WTC11 (cell line): ENCODE measurements at regions not wholly inside any gene's neighbourhood (a gene's known extent, or its start where the extent isn't known, plus 50 kb on each side); places are given as distances from the start of the nearest gene placed in this dataset.

Experiments
- ATAC-seq: fragments of 200-7000 bp; cut with Tn5 transposase; 2 replicates; pipeline ENCODE4 v1.10.0; 2021; ENCODE audit warnings: mild to moderate bottlenecking, moderate library complexity
- CTCF ChIA-PET: fragments of 300-600 bp; sonication (Branson Sonifier 250); formaldehyde crosslinking; loops from one replicate; lab custom pipeline; 2021; ENCODE audit warnings: antibody characterized with exemption; lab: Charles Lee
- POLR2A ChIA-PET: fragments of 350-600 bp; sonication (Branson Sonifier 250); formaldehyde crosslinking; loops from one replicate; lab custom pipeline; 2021; ENCODE audit warnings: antibody characterized with exemption; lab: Charles Lee
- DNase-seq: peaks from one replicate; pipeline ENCODE4 v3.0.0; 2021; ENCODE audit warnings: low spot score
- H3K27ac Mint-ChIP-seq: 2 replicates; pipeline ENCODE4 v1.8.0; 2021; ENCODE audit warnings: mixed read lengths
- H3K27me3 Mint-ChIP-seq: 2 replicates; pipeline ENCODE4 v1.8.0; 2021; ENCODE audit warnings: low read depth, mild to moderate bottlenecking, moderate library complexity, mixed read lengths
- H3K36me3 Mint-ChIP-seq: 2 replicates; pipeline ENCODE4 v1.8.0; 2021; ENCODE audit warnings: mixed read lengths
- H3K4me1 Mint-ChIP-seq: 2 replicates; pipeline ENCODE4 v1.8.0; 2022; ENCODE audit warnings: mixed read lengths
- H3K4me3 Mint-ChIP-seq: 2 replicates; pipeline ENCODE4 v1.8.0; 2021; ENCODE audit warnings: mild to moderate bottlenecking, moderate library complexity, mixed read lengths
- H3K9me3 Mint-ChIP-seq: 2 replicates; pipeline ENCODE4 v1.8.0; 2021; ENCODE audit warnings: mixed read lengths
- AR ChIP-seq: fragments of 250-450 bp; sonication (Bioruptor Pico); IDR thresholded peaks from 2 replicates; pipeline ENCODE4 v1.9.0; 2021; ENCODE audit warnings: mild to moderate bottlenecking
- CTCF ChIP-seq: fragments of 200-600 bp; IDR thresholded peaks from 2 replicates; pipeline ENCODE4 v1.8.0; 2022; ENCODE audit warnings: antibody characterized with exemption
- GRHL2 ChIP-seq: fragments of 250-450 bp; sonication (Bioruptor Pico); IDR thresholded peaks from 2 replicates; pipeline ENCODE4 v1.8.0; 2022; ENCODE audit warnings: mild to moderate bottlenecking, moderate library complexity; ENCODE audit not compliant: insufficient replicate concordance, severe bottlenecking
- IRF1 ChIP-seq: sonication (generic); formaldehyde crosslinking; IDR thresholded peaks from 2 replicates; pipeline ENCODE4 v1.8.0; 2023; ENCODE audit warnings: missing genetic modification reagents
- NFATC4 ChIP-seq: fragments of 250-450 bp; sonication (Bioruptor Pico); IDR thresholded peaks from 2 replicates; pipeline ENCODE4 v1.9.0; 2021; ENCODE audit warnings: mild to moderate bottlenecking
- NFE2L1 ChIP-seq: sonication (generic); formaldehyde crosslinking; IDR thresholded peaks from 2 replicates; pipeline ENCODE4 v1.8.1; 2023; ENCODE audit warnings: missing genetic modification reagents
- PRDM15 ChIP-seq: sonication (generic); formaldehyde crosslinking; IDR thresholded peaks from 2 replicates; pipeline ENCODE4 v1.8.0; 2022; ENCODE audit warnings: missing genetic modification reagents
- RORB ChIP-seq: fragments of 250-450 bp; sonication (Bioruptor Pico); IDR thresholded peaks from 2 replicates; pipeline ENCODE4 v1.9.0; 2021; ENCODE audit warnings: mild to moderate bottlenecking
- ZBTB21 ChIP-seq: sonication (generic); formaldehyde crosslinking; IDR thresholded peaks from 2 replicates; pipeline ENCODE4 v1.8.1; 2023; ENCODE audit warnings: mild to moderate bottlenecking, missing genetic modification reagents, borderline replicate concordance
- ZMAT4 ChIP-seq: fragments of 250-450 bp; sonication (Bioruptor Pico); IDR thresholded peaks from 2 replicates; pipeline ENCODE4 v1.9.0; 2021; ENCODE audit warnings: mild to moderate bottlenecking
- ZNF121 ChIP-seq: sonication (generic); formaldehyde crosslinking; IDR thresholded peaks from 2 replicates; pipeline ENCODE4 v1.8.0; 2023; ENCODE audit warnings: missing genetic modification reagents
- ZNF317 ChIP-seq: sonication (generic); formaldehyde crosslinking; IDR thresholded peaks from 2 replicates; pipeline ENCODE4 v1.8.1; 2023; ENCODE audit warnings: low read depth, mild to moderate bottlenecking, moderate library complexity, missing genetic modification reagents, borderline replicate concordance
- TF ChIP-seq, protein P1 (sequence below): sonication (generic); formaldehyde crosslinking; IDR thresholded peaks from 2 replicates; pipeline ENCODE4 v1.8.1; 2023; ENCODE audit warnings: mild to moderate bottlenecking, missing genetic modification reagents, borderline replicate concordance
- TF ChIP-seq, protein P2 (sequence below): sonication (generic); formaldehyde crosslinking; IDR thresholded peaks from 2 replicates; pipeline ENCODE4 v1.8.0; 2022; ENCODE audit warnings: mild to moderate bottlenecking, missing genetic modification reagents
- TF ChIP-seq, protein P3 (sequence below): sonication (generic); formaldehyde crosslinking; IDR thresholded peaks from 2 replicates; pipeline ENCODE4 v1.8.1; 2022; ENCODE audit warnings: low read depth, mild to moderate bottlenecking, moderate library complexity, missing genetic modification reagents, borderline replicate concordance

DNA sequence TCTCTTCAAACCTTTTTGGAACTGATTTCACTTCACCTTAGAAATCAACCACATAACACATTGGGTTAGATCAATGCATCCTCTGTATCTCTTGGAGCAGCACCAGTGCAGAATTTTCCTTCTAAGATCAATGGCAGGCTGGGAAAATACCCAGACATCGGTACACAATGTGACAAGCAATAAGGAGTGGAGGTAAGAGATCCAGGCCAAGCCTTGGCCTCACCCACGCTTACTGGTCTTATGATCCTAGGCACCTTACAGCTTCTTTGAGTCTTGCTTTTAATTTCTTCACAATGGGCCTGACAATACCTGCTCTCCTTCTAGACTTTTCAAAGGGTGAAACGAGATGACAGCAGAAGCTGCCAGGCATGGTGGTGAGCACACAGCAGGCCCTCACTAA lies 232.0 kb downstream of the LACC1 start:
- ChIA-PET POLR2A (no interaction called here), CTCF (no interaction called here)
- H3K27ac Mint-ChIP-seq, result no peak overlapping the region

DNA sequence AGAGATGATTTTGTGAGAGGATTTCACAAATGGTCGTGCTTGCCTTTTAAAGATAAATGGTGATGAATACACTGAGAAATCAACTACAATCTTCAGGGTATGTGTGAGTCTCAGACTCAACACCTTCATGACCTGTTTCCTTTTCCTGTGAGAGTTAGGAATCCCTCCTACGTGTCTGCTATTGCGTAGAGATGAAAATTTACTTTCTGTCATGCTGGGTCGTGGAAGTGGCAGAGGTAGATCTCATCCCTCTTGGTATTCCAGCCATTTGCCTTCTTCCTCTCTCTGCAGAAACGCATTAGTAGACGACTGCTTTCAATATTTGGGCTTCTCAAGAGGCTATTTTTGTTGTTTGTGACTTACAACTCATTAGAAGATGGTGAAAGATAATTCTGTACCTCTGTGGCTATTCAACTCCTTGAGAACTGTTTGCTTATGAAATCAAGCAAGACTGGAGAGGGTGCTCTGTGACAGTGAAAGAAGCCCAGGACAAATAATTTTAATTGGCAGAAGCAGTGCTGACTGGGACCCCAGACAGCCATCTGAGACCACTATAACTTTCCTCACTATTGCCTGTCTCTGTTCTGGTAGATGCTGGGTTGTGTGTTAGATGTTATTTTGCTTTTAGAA lies 233.1 kb downstream of the LACC1 start:
- Mint-ChIP-seq H3K9me3 (no peaks in the 10 kb centered on the region), H3K27ac (no peak overlapping the region), H3K4me1 (peaks cover 24% of the 10 kb centered on the region), H3K27me3 (no peaks in the 10 kb centered on the region), H3K4me3 (no peak overlapping the region), H3K36me3 (no peaks in the 10 kb centered on the region)
- ChIA-PET POLR2A (no interaction called here), CTCF (no interaction called here)
- ATAC-seq (no peak), DNase-seq (no peak)
- TF ChIP-seq, protein P1, sequence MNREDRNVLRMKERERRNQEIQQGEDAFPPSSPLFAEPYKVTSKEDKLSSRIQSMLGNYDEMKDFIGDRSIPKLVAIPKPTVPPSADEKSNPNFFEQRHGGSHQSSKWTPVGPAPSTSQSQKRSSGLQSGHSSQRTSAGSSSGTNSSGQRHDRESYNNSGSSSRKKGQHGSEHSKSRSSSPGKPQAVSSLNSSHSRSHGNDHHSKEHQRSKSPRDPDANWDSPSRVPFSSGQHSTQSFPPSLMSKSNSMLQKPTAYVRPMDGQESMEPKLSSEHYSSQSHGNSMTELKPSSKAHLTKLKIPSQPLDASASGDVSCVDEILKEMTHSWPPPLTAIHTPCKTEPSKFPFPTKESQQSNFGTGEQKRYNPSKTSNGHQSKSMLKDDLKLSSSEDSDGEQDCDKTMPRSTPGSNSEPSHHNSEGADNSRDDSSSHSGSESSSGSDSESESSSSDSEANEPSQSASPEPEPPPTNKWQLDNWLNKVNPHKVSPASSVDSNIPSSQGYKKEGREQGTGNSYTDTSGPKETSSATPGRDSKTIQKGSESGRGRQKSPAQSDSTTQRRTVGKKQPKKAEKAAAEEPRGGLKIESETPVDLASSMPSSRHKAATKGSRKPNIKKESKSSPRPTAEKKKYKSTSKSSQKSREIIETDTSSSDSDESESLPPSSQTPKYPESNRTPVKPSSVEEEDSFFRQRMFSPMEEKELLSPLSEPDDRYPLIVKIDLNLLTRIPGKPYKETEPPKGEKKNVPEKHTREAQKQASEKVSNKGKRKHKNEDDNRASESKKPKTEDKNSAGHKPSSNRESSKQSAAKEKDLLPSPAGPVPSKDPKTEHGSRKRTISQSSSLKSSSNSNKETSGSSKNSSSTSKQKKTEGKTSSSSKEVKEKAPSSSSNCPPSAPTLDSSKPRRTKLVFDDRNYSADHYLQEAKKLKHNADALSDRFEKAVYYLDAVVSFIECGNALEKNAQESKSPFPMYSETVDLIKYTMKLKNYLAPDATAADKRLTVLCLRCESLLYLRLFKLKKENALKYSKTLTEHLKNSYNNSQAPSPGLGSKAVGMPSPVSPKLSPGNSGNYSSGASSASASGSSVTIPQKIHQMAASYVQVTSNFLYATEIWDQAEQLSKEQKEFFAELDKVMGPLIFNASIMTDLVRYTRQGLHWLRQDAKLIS (CRISPR knock-in tag), result no peak
- TF ChIP-seq ZBTB21 (CRISPR knock-in tag) (no peak), AR (CRISPR knock-in tag) (no peak), CTCF (no peak), GRHL2 (no peak), ZNF121 (no peak)
- TF ChIP-seq, protein P2, sequence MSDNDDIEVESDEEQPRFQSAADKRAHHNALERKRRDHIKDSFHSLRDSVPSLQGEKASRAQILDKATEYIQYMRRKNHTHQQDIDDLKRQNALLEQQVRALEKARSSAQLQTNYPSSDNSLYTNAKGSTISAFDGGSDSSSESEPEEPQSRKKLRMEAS (CRISPR knock-in tag), result no peak

More for the DNA sequence above, 232.0 kb downstream of the LACC1 start:
- Mint-ChIP-seq H3K4me3 (no peak overlapping the region), H3K27me3 (peaks cover 6% of the 10 kb centered on the region), H3K4me1 (peaks cover 15% of the 10 kb centered on the region), H3K36me3 (no peaks in the 10 kb centered on the region), H3K9me3 (no peaks in the 10 kb centered on the region)
- TF ChIP-seq PRDM15 (no peak), ZBTB21 (CRISPR knock-in tag) (no peak), RORB (no peak), NFE2L1 (no peak), NFATC4 (no peak), ZMAT4 (CRISPR knock-in tag) (no peak), IRF1 (CRISPR knock-in tag) (no peak), ZNF317 (CRISPR knock-in tag) (no peak)
- TF ChIP-seq, protein P3, sequence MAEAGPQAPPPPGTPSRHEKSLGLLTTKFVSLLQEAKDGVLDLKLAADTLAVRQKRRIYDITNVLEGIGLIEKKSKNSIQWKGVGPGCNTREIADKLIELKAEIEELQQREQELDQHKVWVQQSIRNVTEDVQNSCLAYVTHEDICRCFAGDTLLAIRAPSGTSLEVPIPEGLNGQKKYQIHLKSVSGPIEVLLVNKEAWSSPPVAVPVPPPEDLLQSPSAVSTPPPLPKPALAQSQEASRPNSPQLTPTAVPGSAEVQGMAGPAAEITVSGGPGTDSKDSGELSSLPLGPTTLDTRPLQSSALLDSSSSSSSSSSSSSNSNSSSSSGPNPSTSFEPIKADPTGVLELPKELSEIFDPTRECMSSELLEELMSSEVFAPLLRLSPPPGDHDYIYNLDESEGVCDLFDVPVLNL (CRISPR knock-in tag), result no peak
- ATAC-seq (no peak), DNase-seq (no peak)
